Endothelial cell of umbilical vein (primary cell): ENCODE measurements at regions not wholly inside any gene's neighbourhood (a gene's known extent, or its start where the extent isn't known, plus 50 kb on each side); places are given as distances from the start of the nearest gene placed in this dataset.

Source experiments
- BruUV-seq: library from RNA; stranded (reverse); fragments of 400-500 nt; replicated peaks from 2 replicates; lab custom pipeline; 2021; lab: Mats Ljungman, UMichigan
- CTCF ChIA-PET: fragments of 300-600, 350-600 bp; sonication (Branson Sonifier 250); formaldehyde crosslinking; loops from one replicate; lab custom pipeline; 2021; ENCODE audit warnings: antibody characterized with exemption, inconsistent platforms; lab: Charles Lee
- POLR2A ChIA-PET: fragments of 300-600, 350-600 bp; sonication (Branson Sonifier 250); formaldehyde crosslinking; loops from one replicate; lab custom pipeline; 2021; ENCODE audit warnings: antibody characterized with exemption, inconsistent platforms; lab: Charles Lee
- DNase-seq: peaks from one replicate; pipeline ENCODE4 v3.0.0-alpha.2; 2011; ENCODE audit warnings: low read depth, low spot score
- FAIRE-seq: peaks from 2 replicates; lab custom pipeline; 2011; peaks lifted over from hg19 to GRCh38; lab: Jason Lieb, UNC
- H2AFZ ChIP-seq: 2 replicates; pipeline ENCODE4 v1.6.0; 2012; ENCODE audit warnings: low read depth, low read length, control low read depth, inconsistent platforms
- H3K27ac ChIP-seq: 2 replicates; pipeline ENCODE4 v1.5.1; 2011; ENCODE audit warnings: low read depth, mild to moderate bottlenecking, control low read depth, low read length, moderate library complexity; ENCODE audit not compliant: insufficient read depth
- H3K27me3 ChIP-seq, 2 experiments: 2 replicates each; pipeline versions ENCODE4 v1.6.0 to v1.6.1; 2011; ENCODE audit warnings: low read length in 2 of 2, mixed read lengths in 1 of 2; ENCODE audit not compliant: control insufficient read depth in 2 of 2, insufficient read depth in 2 of 2
- H3K36me3 ChIP-seq, 2 experiments: 2 replicates in 1 of 2; 3 replicates in 1 of 2; pipeline ENCODE4 v1.5.1; 2011; ENCODE audit warnings: low read length in 2 of 2, mild to moderate bottlenecking in 1 of 2, moderate library complexity in 1 of 2; ENCODE audit not compliant: control insufficient read depth in 2 of 2, insufficient read depth in 2 of 2; ENCODE audit errors: extremely low read depth in 1 of 2
- H3K4me1 ChIP-seq: 3 replicates; pipeline ENCODE4 v1.5.1; 2011; ENCODE audit warnings: mild to moderate bottlenecking, low read length; ENCODE audit not compliant: control insufficient read depth, insufficient read depth; ENCODE audit errors: extremely low read depth
- H3K4me2 ChIP-seq: 2 replicates; pipeline ENCODE4 v1.6.1; 2011; ENCODE audit warnings: low read length, control low read depth, mixed read lengths; ENCODE audit not compliant: insufficient read depth
- H3K4me3 ChIP-seq, 3 experiments: fragments of 200-600 bp in 1 of 3; sonication (generic), shearing (Covaris generic) in 1 of 3; replicated peaks in 1 of 3; 2 replicates each; pipeline ENCODE4 v1.5.1; 2011 to 2016; ENCODE audit warnings: control low read depth in 3 of 3, low read length in 3 of 3, mild to moderate bottlenecking in 2 of 3, inconsistent platforms in 1 of 3, low read depth in 1 of 3, moderate library complexity in 1 of 3; ENCODE audit not compliant: insufficient read depth in 1 of 3
- H3K79me2 ChIP-seq: 2 replicates; pipeline ENCODE4 v1.6.0; 2012; ENCODE audit warnings: low read length, inconsistent platforms; ENCODE audit not compliant: control insufficient read depth, insufficient read depth
- H3K9ac ChIP-seq: replicated peaks from 2 replicates; pipeline ENCODE3; 2011; ENCODE audit warnings: low read length, control low read depth; ENCODE audit not compliant: insufficient read depth; ENCODE audit errors: extremely low read depth
- H3K9me1 ChIP-seq: replicated peaks from 3 replicates; pipeline ENCODE4 v1.6.0; 2011; ENCODE audit warnings: mild to moderate bottlenecking, low read length; ENCODE audit not compliant: control insufficient read depth, insufficient read depth; ENCODE audit errors: extremely low read depth
- H3K9me3 ChIP-seq: replicated peaks from 2 replicates; pipeline ENCODE4 v1.5.1; 2012; ENCODE audit warnings: low read length, inconsistent platforms; ENCODE audit not compliant: control insufficient read depth, insufficient read depth
- H4K20me1 ChIP-seq: replicated peaks from 2 replicates; pipeline ENCODE3; 2011; ENCODE audit warnings: mild to moderate bottlenecking, low read length; ENCODE audit not compliant: control insufficient read depth, insufficient read depth; ENCODE audit errors: extremely low read depth
- CTCF ChIP-seq, 2 donors: IDR thresholded peaks; 1 replicate in 1 of 2; 2 replicates in 1 of 2; pipeline ENCODE4 v1.5.1; 2011; ENCODE audit warnings: low read length in 2 of 2, mild to moderate bottlenecking in 2 of 2, moderate library complexity in 2 of 2, control low read depth in 1 of 2, inconsistent platforms in 1 of 2, low read depth in 1 of 2; ENCODE audit not compliant: insufficient read depth in 1 of 2; ENCODE audit errors: extremely low read depth in 1 of 2
- EZH2 ChIP-seq: IDR thresholded peaks from 2 replicates; pipeline ENCODE4 v1.6.1; 2012; ENCODE audit warnings: borderline replicate concordance, low read depth, mild to moderate bottlenecking, moderate library complexity, low read length, inconsistent platforms; ENCODE audit not compliant: severe bottlenecking
- FOS ChIP-seq: IDR thresholded peaks from 2 replicates; pipeline ENCODE4 v1.6.1; 2011; ENCODE audit warnings: mild to moderate bottlenecking, low read length, moderate library complexity, borderline replicate concordance; ENCODE audit not compliant: insufficient read depth
- GATA2 ChIP-seq: IDR thresholded peaks from 2 replicates; pipeline ENCODE4 v1.7.0; 2011; ENCODE audit warnings: low read depth, mild to moderate bottlenecking, moderate library complexity, mixed read lengths, low read length; ENCODE audit not compliant: insufficient read length, insufficient read depth
- JUN ChIP-seq: IDR thresholded peaks from 2 replicates; pipeline ENCODE4 v1.6.1; 2011; ENCODE audit warnings: borderline replicate concordance, low read depth; ENCODE audit not compliant: insufficient read length, insufficient read depth
- MYC ChIP-seq: IDR thresholded peaks from one replicate; pipeline ENCODE4 v1.6.1; 2011; ENCODE audit warnings: mild to moderate bottlenecking, low read depth, low read length
- POLR2A ChIP-seq: IDR thresholded peaks from 2 replicates; pipeline ENCODE4 v1.6.1; 2012; ENCODE audit warnings: low read depth, mild to moderate bottlenecking, control low read depth, low read length
- POLR2AphosphoS5 ChIP-seq: IDR thresholded peaks from 2 replicates; pipeline ENCODE4 v1.6.1; 2012; ENCODE audit warnings: low read depth, mild to moderate bottlenecking, control low read depth, low read length, moderate library complexity; ENCODE audit not compliant: insufficient read depth
- dilution Hi-C: fragments of 300-500 bp; cut with MboI; formaldehyde crosslinking; loops from one replicate; pipeline ENCODE4 v1.15.0; 2019; ENCODE audit warnings: low sequenced_read_pairs; ENCODE audit not compliant: extremely low pct_ligation_motif_present
- intact Hi-C: fragments of 100-400 bp; cut with micrococcal nuclease; formaldehyde crosslinking; loops from one replicate; pipeline ENCODE4 v1.10.0; 2022
- TF ChIP-seq, protein P1 (sequence below): IDR thresholded peaks from 2 replicates; pipeline ENCODE4 v1.6.1; 2011; ENCODE audit not compliant: insufficient read depth, insufficient read length

DNA sequence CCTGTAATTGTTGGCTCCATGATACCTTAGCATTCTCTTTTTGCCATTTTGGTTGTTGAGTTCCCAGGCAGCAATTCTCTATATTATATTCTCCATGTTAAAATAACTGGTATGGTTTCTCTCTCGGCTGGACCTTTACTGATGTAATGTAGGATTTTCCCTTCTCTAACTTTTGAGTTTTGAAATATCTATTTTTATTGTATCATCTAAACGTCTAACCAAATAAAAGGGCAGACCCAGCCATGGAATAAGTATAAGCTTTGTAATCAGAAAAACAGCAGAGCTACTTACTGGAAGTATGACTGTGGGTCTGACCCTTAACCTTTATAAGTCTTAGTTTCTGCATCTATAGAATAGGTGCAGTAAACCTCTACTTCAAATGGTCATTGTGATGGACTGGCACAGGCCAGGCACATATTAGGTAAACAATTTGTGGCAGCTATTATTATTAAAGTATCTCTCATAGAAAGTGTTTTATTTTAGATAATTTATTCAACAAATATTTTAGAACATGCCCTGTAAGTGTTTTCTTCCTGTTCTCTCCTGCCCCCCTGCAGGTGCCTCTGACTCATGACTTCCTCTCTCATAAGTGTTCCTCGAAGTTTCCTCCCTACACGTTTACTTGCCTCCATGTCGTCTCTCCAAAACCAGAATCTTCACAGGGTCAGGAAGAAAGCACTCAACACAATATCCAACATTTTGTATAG, 224.9 kb upstream of the FGGY start:
- intact Hi-C loops (loop anchor here (1.0 to 2.0 kb wide), 11 partner anchors 9 to 627 kb away; partner anchors contain the start of genes FGGY and JUN), dilution Hi-C loops (no loop called here)
- ChIA-PET CTCF (interaction anchor here (0.9 to 1.2 kb wide), 3 partner anchors 9 to 627 kb away, joined by 3 to 4 read pairs (median 3); no protein-coding TSS in a partner anchor), POLR2A (no interaction called here)
- Histone ChIP-seq H3K4me1 (peaks cover 26% of the 10 kb centered on the region), H3K4me3 (no peak overlapping the region), H3K36me3 (no peaks in the 10 kb centered on the region), H3K9me1 (no peaks in the 10 kb centered on the region), H3K9ac (no peak overlapping the region), H4K20me1 (no peaks in the 10 kb centered on the region), H3K27me3 (no peaks in the 10 kb centered on the region), H3K4me2 (peak overlapping the region; percentile 35), H3K27ac (peak overlapping the region; percentile 56), H2AFZ (peak overlapping the region; percentile 35), H3K9me3 (no peaks in the 10 kb centered on the region), H3K79me2 (no peaks in the 10 kb centered on the region)
- FAIRE-seq (peak; percentile 87), DNase-seq (no peak)
- peak; percentile 68 for TF ChIP-seq JUN
- TF ChIP-seq, protein P1, sequence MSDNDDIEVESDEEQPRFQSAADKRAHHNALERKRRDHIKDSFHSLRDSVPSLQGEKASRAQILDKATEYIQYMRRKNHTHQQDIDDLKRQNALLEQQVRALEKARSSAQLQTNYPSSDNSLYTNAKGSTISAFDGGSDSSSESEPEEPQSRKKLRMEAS: no peak
- no peak for TF ChIP-seq MYC
- TF ChIP-seq GATA2: no peak
- no peak for TF ChIP-seq POLR2AphosphoS5
- TF ChIP-seq CTCF (IDR thresholded peaks at IDR 0.05; ENCODE audit: extremely low read depth in 1 of 2, insufficient read depth in 1 of 2, low read depth in 1 of 2, low read length in 2 of 2): no peak
- TF ChIP-seq POLR2A: no peak
- TF ChIP-seq EZH2: no peak
- peak; percentile 78 for TF ChIP-seq FOS
- BruUV-seq: TSS peak; percentile 22
